B cell (primary cell): ENCODE measurements at regions not wholly inside any gene's neighbourhood (a gene's known extent, or its start where the extent isn't known, plus 50 kb on each side); places are given as distances from the start of the nearest gene placed in this dataset.

Experiments used
- ATAC-seq: fragments of 200-7000 bp; cut with Tn5 transposase; one replicate; pipeline ENCODE4 v1.10.0; 2021; ENCODE audit warnings: low read depth, mild to moderate bottlenecking, moderate number of reproducible peaks, moderate library complexity
- CTCF ChIA-PET: fragments of 350-600 bp; sonication (Branson Sonifier 250); formaldehyde crosslinking; loops from one replicate; lab custom pipeline; 2021; ENCODE audit warnings: antibody characterized with exemption, inconsistent platforms; lab: Charles Lee
- POLR2A ChIA-PET: fragments of 350-600 bp; sonication (Branson Sonifier 250); formaldehyde crosslinking; loops from one replicate; lab custom pipeline; 2021; ENCODE audit warnings: antibody characterized with exemption; lab: Charles Lee
- DNase-seq: peaks from one replicate; pipeline ENCODE4 v3.0.0; 2013
- H2AFZ ChIP-seq: 2 replicates; pipeline ENCODE4 v1.6.1; 2012; ENCODE audit warnings: mild to moderate bottlenecking, low read depth, low read length; ENCODE audit not compliant: insufficient read depth, poor library complexity, severe bottlenecking
- H3K27ac ChIP-seq, 2 donors: 1 replicate in 1 of 2; 2 replicates in 1 of 2; pipeline ENCODE4 v1.5.1; 2012 to 2013; ENCODE audit warnings: low read length in 2 of 2, mild to moderate bottlenecking in 2 of 2, moderate library complexity in 1 of 2
- H3K27me3 ChIP-seq, 4 experiments: fragments of 200-600 bp in 1 of 4; sonication (generic) in 1 of 4; replicated peaks in 1 of 4; 1 replicate in 2 of 4; 2 replicates in 2 of 4; pipeline versions ENCODE4 v1.6.1 to v1.7.0; 2013 to 2016; ENCODE audit warnings: low read length in 3 of 4, mild to moderate bottlenecking in 2 of 4, mixed read lengths in 1 of 4, moderate library complexity in 1 of 4; ENCODE audit not compliant: insufficient read depth in 4 of 4, control insufficient read depth in 3 of 4; ENCODE audit errors: control extremely low read depth in 1 of 4
- H3K36me3 ChIP-seq, 2 experiments: replicated peaks in 1 of 2; 1 replicate in 1 of 2; 2 replicates in 1 of 2; pipeline versions ENCODE4 v1.6.1 to v1.7.1; 2013; ENCODE audit warnings: low read length in 1 of 2; ENCODE audit not compliant: insufficient read depth in 2 of 2, control insufficient read depth in 1 of 2; ENCODE audit errors: control extremely low read depth in 1 of 2, extremely low read depth in 1 of 2
- H3K4me1 ChIP-seq, 2 donors: fragments of 200-600 bp in 1 of 2; sonication (generic) in 1 of 2; 1 replicate in 1 of 2; 2 replicates in 1 of 2; pipeline versions ENCODE4 v1.5.1 to v1.6.1; 2013 to 2017; ENCODE audit warnings: low read length in 2 of 2; ENCODE audit not compliant: control insufficient read depth in 2 of 2, insufficient read depth in 2 of 2
- H3K4me2 ChIP-seq: replicated peaks from 2 replicates; pipeline ENCODE3; 2012; ENCODE audit warnings: mild to moderate bottlenecking, low read depth, low read length; ENCODE audit not compliant: poor library complexity, severe bottlenecking
- H3K4me3 ChIP-seq, 5 experiments: fragments of 200-600 bp in 1 of 5; sonication (generic) in 1 of 5; 1 replicate in 3 of 5; 2 replicates in 2 of 5; pipeline versions ENCODE4 v1.5.1 to v1.7.0; 2011 to 2016; ENCODE audit warnings: low read length in 4 of 5, mild to moderate bottlenecking in 4 of 5, low read depth in 2 of 5, control low read depth in 1 of 5, moderate library complexity in 1 of 5; ENCODE audit not compliant: insufficient read depth in 1 of 5; ENCODE audit errors: control extremely low read depth in 1 of 5, extremely low read depth in 1 of 5
- H3K79me2 ChIP-seq: fragments of 200-600 bp; sonication (generic); one replicate; pipeline ENCODE4 v1.6.0; 2016; ENCODE audit warnings: low read length; ENCODE audit not compliant: control insufficient read depth, insufficient read depth
- H3K9ac ChIP-seq: fragments of 200-600 bp; sonication (generic); 2 replicates; pipeline ENCODE4 v1.6.1; 2017; ENCODE audit warnings: mild to moderate bottlenecking, low read length, moderate library complexity
- H3K9me3 ChIP-seq, 3 donors: one replicate each; pipeline versions ENCODE4 v1.6.1 to v1.7.1; 2013; ENCODE audit warnings: low read length in 2 of 3; ENCODE audit not compliant: control insufficient read depth in 2 of 3, insufficient read depth in 1 of 3; ENCODE audit errors: control extremely low read depth in 1 of 3
- H4K20me1 ChIP-seq: 2 replicates; pipeline ENCODE4 v1.6.0; 2012; ENCODE audit warnings: mild to moderate bottlenecking, low read length; ENCODE audit not compliant: insufficient read depth, control insufficient read depth, poor library complexity, severe bottlenecking
- H3K27ac Mint-ChIP-seq: one replicate; pipeline ENCODE4 v1.8.0; 2021; ENCODE audit warnings: mixed read lengths
- H3K27me3 Mint-ChIP-seq: one replicate; pipeline ENCODE4 v1.8.0; 2021; ENCODE audit warnings: mixed read lengths
- H3K4me1 Mint-ChIP-seq: one replicate; pipeline ENCODE4 v1.8.0; 2021; ENCODE audit warnings: mixed read lengths
- H3K4me3 Mint-ChIP-seq: one replicate; pipeline ENCODE4 v1.8.0; 2021; ENCODE audit warnings: mixed read lengths
- H3K9me3 Mint-ChIP-seq: one replicate; pipeline ENCODE4 v1.8.0; 2022; ENCODE audit warnings: mixed read lengths; ENCODE audit not compliant: insufficient read depth
- CTCF ChIP-seq: fragments of 200-600 bp; IDR thresholded peaks from one replicate; pipeline ENCODE4 v1.8.0; 2022; ENCODE audit warnings: antibody characterized with exemption, mild to moderate bottlenecking
- EZH2 ChIP-seq: IDR thresholded peaks from 2 replicates; pipeline ENCODE4 v1.6.1; 2012; ENCODE audit warnings: borderline replicate concordance, low read depth, mild to moderate bottlenecking, moderate library complexity, low read length; ENCODE audit not compliant: insufficient read depth, poor library complexity, severe bottlenecking
- WGBS: methylation state at CpG from one replicate; pipeline ENCODE4 v1.1.5; 2013; ENCODE audit warnings: missing lambda C conversion rate; ENCODE audit not compliant: insufficient coverage; 5-methylcytosine and 5-hydroxymethylcytosine counted together
- intact Hi-C: fragments of 100-400 bp; cut with micrococcal nuclease; formaldehyde crosslinking; loops from one replicate; pipeline ENCODE4 v1.10.0; 2022

- Histone ChIP-seq H3K4me3 (no peak overlapping the region), H3K27me3 (no peaks in the 10 kb centered on the region), H2AFZ (no peak overlapping the region), H3K9me3 (no peaks in the 10 kb centered on the region), H3K79me2 (no peaks in the 10 kb centered on the region), H3K36me3 (no peaks in the 10 kb centered on the region), H4K20me1 (no peaks in the 10 kb centered on the region), H3K4me1 (no peaks in the 10 kb centered on the region), H3K9ac (no peak overlapping the region), H3K27ac (no peak overlapping the region), H3K4me2 (no peak overlapping the region)
- 83% methylated on average over 7 of the region's 7 CpGs for WGBS
- Mint-ChIP-seq H3K9me3 (no peaks in the 10 kb centered on the region), H3K4me3 (no peak overlapping the region), H3K27ac (no peak overlapping the region), H3K27me3 (no peaks in the 10 kb centered on the region), H3K4me1 (no peaks in the 10 kb centered on the region)
- intact Hi-C loops: no loop called here
- POLR2A ChIA-PET: no interaction called here
- CTCF ChIA-PET: interaction anchor here (0.6 kb wide), 1 partner anchor 66 kb away, joined by 4 read pairs; no protein-coding TSS in a partner anchor
- TF ChIP-seq EZH2: no peak
- no peak for TF ChIP-seq CTCF
- DNase-seq (no peak), ATAC-seq (no peak)
Observed at GRCh38 chr2:109710505-109711229, 83.4 kb upstream of the RGPD5 start.

GRCh38 chr2:109711230-109712122, 82.6 kb upstream of the RGPD5 start:
- intact Hi-C loops: no loop called here
- no peak overlapping the region for H3K4me3 Mint-ChIP-seq
- TF ChIP-seq CTCF (no peak), EZH2 (no peak)
- Histone ChIP-seq H3K36me3 (no peaks in the 10 kb centered on the region), H3K79me2 (no peaks in the 10 kb centered on the region), H3K4me2 (no peak overlapping the region), H2AFZ (no peak overlapping the region), H4K20me1 (no peaks in the 10 kb centered on the region), H3K9ac (no peak overlapping the region), H3K4me3 (no peak overlapping the region), H3K4me1 (no peaks in the 10 kb centered on the region), H3K27me3 (no peaks in the 10 kb centered on the region), H3K9me3 (no peaks in the 10 kb centered on the region), H3K27ac (no peak overlapping the region)
- H3K9me3 Mint-ChIP-seq: no peaks in the 10 kb centered on the region
- no peaks in the 10 kb centered on the region for H3K27me3 Mint-ChIP-seq
- no peak for DNase-seq
- no peaks in the 10 kb centered on the region for H3K4me1 Mint-ChIP-seq
- WGBS: 73% methylated on average over 9 of the region's 11 CpGs
- no peak for ATAC-seq
- CTCF ChIA-PET: no interaction called here
- POLR2A ChIA-PET: no interaction called here
- no peak overlapping the region for H3K27ac Mint-ChIP-seq
